ENCODE measurements at regions not wholly inside any gene's neighbourhood (a gene's known extent, or its start where the extent isn't known, plus 50 kb on each side); places are given as distances from the start of the nearest gene placed in this dataset.
"Not testable (repeated sequence)": the region's sequence is repeated elsewhere in the genome, so short reads cannot be mapped to it uniquely, and the experiment has no call there.

- H3K9ac ChIP-seq = no peak overlapping the region
- H3K79me2 ChIP-seq (ENCODE audit: insufficient read depth, low read depth) = no peaks in the 10 kb centered on the region
- H3K4me1 ChIP-seq (ENCODE audit: low read depth, poor library complexity, severe bottlenecking) = no peaks in the 10 kb centered on the region
- TF ChIP-seq CTCF (conservative IDR thresholded peaks at IDR 0.05; ENCODE audit: low read depth, low read length) = no peak
- no peak overlapping the region for H3K27ac ChIP-seq
- no peak overlapping the region for H3K4me2 ChIP-seq
- H4K20me1 ChIP-seq (ENCODE audit: insufficient read depth) = no peaks in the 10 kb centered on the region
- H3K27me3 ChIP-seq (ENCODE audit: insufficient read depth, low read depth) = no peaks in the 10 kb centered on the region
- no peak overlapping the region for H2AFZ ChIP-seq (ENCODE audit: low read depth)
- no peaks in the 10 kb centered on the region for H3K36me3 ChIP-seq (ENCODE audit: insufficient read depth)
- no peak overlapping the region for H3K4me3 ChIP-seq (IDR thresholded peaks at IDR 0.05; ENCODE audit: insufficient read depth, low read depth, low read length)
These were observed 466.3 kb downstream of the PPARGC1A start for GRCh38 chr4:23423540-23423939.

- H3K4me3 ChIP-seq (IDR thresholded peaks at IDR 0.05; ENCODE audit: insufficient read depth, low read depth, low read length) = no peak overlapping the region
- H3K79me2 ChIP-seq (ENCODE audit: insufficient read depth, low read depth) = no peaks in the 10 kb centered on the region
These were observed 467.0 kb downstream of the PPARGC1A start for GRCh38 chr4:23422878-23423277.

GRCh38 chr4:23413631-23414030, 476.2 kb downstream of the PPARGC1A start:
- no peak for TF ChIP-seq CTCF (conservative IDR thresholded peaks at IDR 0.05; ENCODE audit: low read depth, low read length)
- Histone ChIP-seq H4K20me1 (ENCODE audit: insufficient read depth) (no peaks in the 10 kb centered on the region), H2AFZ (ENCODE audit: low read depth) (no peak overlapping the region), H3K4me3 (IDR thresholded peaks at IDR 0.05; ENCODE audit: insufficient read depth, low read depth, low read length) (no peak overlapping the region), H3K27ac (no peak overlapping the region), H3K27me3 (ENCODE audit: insufficient read depth, low read depth) (no peaks in the 10 kb centered on the region), H3K4me1 (ENCODE audit: low read depth, poor library complexity, severe bottlenecking) (no peaks in the 10 kb centered on the region), H3K36me3 (ENCODE audit: insufficient read depth) (no peaks in the 10 kb centered on the region), H3K9ac (no peak overlapping the region), H3K79me2 (ENCODE audit: insufficient read depth, low read depth) (no peaks in the 10 kb centered on the region), H3K4me2 (no peak overlapping the region)

More at GRCh38 chr4:23422878-23423277, 467.0 kb downstream of the PPARGC1A start:
- Histone ChIP-seq H3K9ac (no peak overlapping the region), H3K4me1 (ENCODE audit: low read depth, poor library complexity, severe bottlenecking) (no peaks in the 10 kb centered on the region), H3K4me2 (no peak overlapping the region), H3K27me3 (ENCODE audit: insufficient read depth, low read depth) (no peaks in the 10 kb centered on the region), H3K27ac (no peak overlapping the region), H2AFZ (ENCODE audit: low read depth) (no peak overlapping the region), H3K36me3 (ENCODE audit: insufficient read depth) (no peaks in the 10 kb centered on the region), H4K20me1 (ENCODE audit: insufficient read depth) (no peaks in the 10 kb centered on the region)
- TF ChIP-seq CTCF (conservative IDR thresholded peaks at IDR 0.05; ENCODE audit: low read depth, low read length) = no peak

- H3K36me3 ChIP-seq (ENCODE audit: insufficient read depth) = no peaks in the 10 kb centered on the region
- no peak overlapping the region for H2AFZ ChIP-seq (ENCODE audit: low read depth)
- H3K79me2 ChIP-seq (ENCODE audit: insufficient read depth, low read depth) = no peaks in the 10 kb centered on the region
- TF ChIP-seq CTCF (conservative IDR thresholded peaks at IDR 0.05; ENCODE audit: low read depth, low read length) = no peak
- H3K9ac ChIP-seq = no peak overlapping the region
- H4K20me1 ChIP-seq (ENCODE audit: insufficient read depth) = no peaks in the 10 kb centered on the region
- no peaks in the 10 kb centered on the region for H3K27me3 ChIP-seq (ENCODE audit: insufficient read depth, low read depth)
- H3K27ac ChIP-seq = no peak overlapping the region
- H3K4me3 ChIP-seq (IDR thresholded peaks at IDR 0.05; ENCODE audit: insufficient read depth, low read depth, low read length) = no peak overlapping the region
- H3K4me2 ChIP-seq = no peak overlapping the region
- no peaks in the 10 kb centered on the region for H3K4me1 ChIP-seq (ENCODE audit: low read depth, poor library complexity, severe bottlenecking)
These were observed 477.1 kb downstream of the PPARGC1A start for GRCh38 chr4:23412701-23413100.

- not testable (repeated sequence) for H3K4me1 ChIP-seq (ENCODE audit: low read depth, poor library complexity, severe bottlenecking); H3K4me3 ChIP-seq (IDR thresholded peaks at IDR 0.05; ENCODE audit: insufficient read depth, low read depth, low read length); H3K79me2 ChIP-seq (ENCODE audit: insufficient read depth, low read depth); H3K9ac ChIP-seq; H4K20me1 ChIP-seq (ENCODE audit: insufficient read depth); H2AFZ ChIP-seq (ENCODE audit: low read depth); H3K27ac ChIP-seq; H3K36me3 ChIP-seq (ENCODE audit: insufficient read depth); H3K4me2 ChIP-seq; H3K27me3 ChIP-seq (ENCODE audit: insufficient read depth, low read depth)
These were observed 480.9 kb downstream of the PPARGC1A start for GRCh38 chr4:23408913-23409312.
